NCI-H146 treated with DMSO at 0.1 percent for 48 hours (cell line): ENCODE measurements at regions not wholly inside any gene's neighbourhood (a gene's known extent, or its start where the extent isn't known, plus 50 kb on each side); places are given as distances from the start of the nearest gene placed in this dataset.

Source experiments
- DNase-seq: peaks from one replicate; lab custom pipeline; 2025; ENCODE audit not compliant: unreplicated experiment; lab: John Stamatoyannopoulos, UW

GRCh38 chr3:159165961-159166360 lies 364.1 kb downstream of the MFSD1 start:
- DNase-seq = no peak

GRCh38 chr3:159166899-159167586 lies 365.2 kb downstream of the MFSD1 start:
- DNase-seq = no peak

- no peak for DNase-seq
Observed at GRCh38 chr3:159168788-159169187, 366.9 kb downstream of the MFSD1 start.

- DNase-seq = no peak
Observed at GRCh38 chr3:159169828-159170227, 368.0 kb downstream of the MFSD1 start.

GRCh38 chr3:159170436-159171003 lies 368.7 kb downstream of the MFSD1 start:
- no peak for DNase-seq

GRCh38 chr3:159171333-159171732 lies 369.5 kb downstream of the MFSD1 start:
- DNase-seq = no peak

DNA sequence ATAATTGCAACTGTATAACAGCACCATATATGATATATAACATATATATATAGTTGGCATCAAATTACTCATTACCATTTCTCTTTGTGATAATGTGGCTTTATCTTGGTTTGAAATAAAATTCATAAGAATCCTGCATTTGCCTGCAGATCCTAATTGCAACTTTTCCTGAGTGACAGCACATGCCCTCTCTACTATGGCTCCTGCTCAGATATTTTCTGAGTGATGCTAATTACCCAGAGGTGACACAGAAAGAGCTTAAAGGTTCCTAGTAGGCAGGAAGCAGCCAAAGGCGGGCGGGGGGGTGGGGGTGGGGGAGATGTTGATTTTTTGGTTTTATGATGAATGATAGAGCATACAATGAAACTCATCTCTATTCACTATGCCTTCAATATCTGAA lies 370.6 kb downstream of the MFSD1 start:
- DNase-seq = no peak

DNA sequence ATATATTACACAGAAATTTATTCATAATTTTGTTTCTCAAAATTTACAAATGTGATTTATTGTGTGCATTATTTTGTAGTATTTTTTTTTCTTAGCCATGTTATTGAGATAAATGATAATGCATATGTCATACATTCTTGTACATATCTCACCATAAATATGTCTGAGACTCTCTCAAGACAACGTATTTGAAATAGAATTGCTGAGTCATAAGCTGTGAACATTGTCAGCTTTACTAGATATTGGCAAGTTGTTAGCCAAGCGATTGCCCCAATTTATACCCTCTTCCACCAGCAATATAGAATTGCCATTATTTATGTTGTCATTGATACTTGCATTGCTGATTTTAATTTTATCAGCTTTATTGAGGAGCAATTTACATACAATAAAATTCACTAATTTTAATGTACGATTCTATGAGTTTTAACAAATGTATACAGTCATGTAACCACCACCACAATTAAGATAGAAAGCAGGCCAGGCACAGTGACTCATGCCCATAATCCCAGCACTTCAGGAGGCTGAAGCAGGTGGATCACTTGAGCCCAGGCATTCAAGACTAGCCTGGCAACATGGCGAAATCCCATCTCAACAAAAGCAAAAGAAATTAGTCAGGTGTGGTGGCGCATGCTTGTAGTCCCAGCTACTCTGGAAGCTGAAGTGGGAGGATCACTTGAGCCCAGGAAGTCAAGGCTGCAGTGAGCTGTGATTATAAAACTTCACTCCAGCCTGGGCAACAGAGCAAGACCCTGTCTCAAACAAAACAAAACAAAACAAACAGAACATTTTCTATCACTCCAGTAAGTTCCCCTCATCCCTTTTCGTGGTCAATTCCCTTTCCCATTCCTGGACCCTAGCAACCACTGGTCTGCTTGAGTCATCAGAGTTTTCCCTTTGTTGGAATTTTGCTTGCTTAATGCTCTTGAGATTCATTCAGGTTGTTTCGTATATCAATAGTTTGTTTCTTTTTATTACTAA lies 373.1 kb downstream of the MFSD1 start:
- DNase-seq = no peak

DNA sequence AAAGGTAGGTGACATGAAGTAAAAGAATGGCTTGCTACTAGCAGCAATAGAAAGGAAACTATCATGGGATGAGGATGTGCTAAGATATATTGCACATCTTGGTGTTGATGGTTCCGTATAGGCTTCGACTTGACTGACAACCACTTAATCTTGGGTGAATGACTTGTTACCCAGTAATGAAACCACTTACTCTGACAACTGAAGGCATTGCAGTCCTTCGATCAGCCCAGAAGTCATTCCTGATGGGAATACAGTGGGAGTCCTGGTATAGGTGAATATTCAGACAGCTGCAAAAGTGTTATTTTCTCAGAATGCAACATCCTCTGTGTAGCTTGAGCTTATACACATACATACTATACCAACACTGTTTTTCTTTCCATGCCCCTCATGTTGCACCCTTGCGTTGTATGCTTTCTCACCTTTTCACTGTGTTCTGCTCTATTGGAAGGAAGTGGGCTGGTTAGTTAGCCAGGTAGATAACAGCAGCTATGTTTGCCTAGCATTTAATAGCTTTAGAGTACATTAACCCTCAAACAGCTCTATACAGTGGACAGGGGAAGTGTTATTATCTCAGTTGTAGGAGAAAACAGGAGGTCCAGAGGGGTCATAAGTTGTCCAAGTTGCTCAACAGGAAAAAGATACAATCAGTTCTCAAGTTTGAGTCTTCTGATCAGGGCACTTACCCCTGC lies 376.5 kb downstream of the MFSD1 start:
- no peak for DNase-seq

DNA sequence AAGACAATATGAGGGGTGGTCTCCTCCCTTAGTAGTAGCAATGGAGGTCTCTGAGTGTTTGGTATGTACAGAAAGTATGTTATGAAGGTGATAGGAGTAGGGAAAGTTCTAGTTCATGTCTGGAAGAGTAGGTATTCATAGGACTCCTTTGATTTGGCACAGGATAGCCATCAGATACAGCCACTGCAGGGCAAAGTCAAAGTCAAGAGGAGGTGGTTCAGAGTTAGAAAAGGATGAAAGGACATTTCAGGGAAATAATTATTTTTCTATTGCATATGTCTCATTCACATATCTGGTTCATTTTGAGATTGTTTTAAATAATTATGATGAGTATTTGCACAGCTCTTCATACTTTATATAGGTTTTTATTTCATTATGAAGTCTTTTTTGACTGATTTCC lies 381.1 kb downstream of the MFSD1 start:
- no peak for DNase-seq

GRCh38 chr3:159185443-159186050 lies 383.7 kb downstream of the MFSD1 start:
- no peak for DNase-seq

DNA sequence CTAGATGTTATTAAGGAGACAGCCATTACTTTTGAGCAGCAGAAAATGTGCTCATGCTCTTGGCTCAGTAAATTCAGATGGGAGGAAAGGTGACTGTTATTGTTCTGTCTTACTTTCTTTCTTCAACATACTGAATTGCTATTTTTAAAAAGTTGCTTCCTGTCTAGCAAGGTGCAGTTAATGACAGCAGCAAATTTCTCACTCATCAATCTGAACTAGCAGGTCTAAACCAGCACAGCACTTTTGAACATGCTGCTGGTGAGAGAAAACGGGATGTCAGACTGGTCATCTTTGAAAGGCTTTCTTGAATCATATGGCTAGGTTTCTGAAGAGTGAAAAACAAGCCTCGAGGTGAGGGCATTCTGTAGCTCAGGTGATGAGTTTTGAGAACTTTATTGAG lies 384.7 kb downstream of the MFSD1 start:
- DNase-seq = no peak

DNA sequence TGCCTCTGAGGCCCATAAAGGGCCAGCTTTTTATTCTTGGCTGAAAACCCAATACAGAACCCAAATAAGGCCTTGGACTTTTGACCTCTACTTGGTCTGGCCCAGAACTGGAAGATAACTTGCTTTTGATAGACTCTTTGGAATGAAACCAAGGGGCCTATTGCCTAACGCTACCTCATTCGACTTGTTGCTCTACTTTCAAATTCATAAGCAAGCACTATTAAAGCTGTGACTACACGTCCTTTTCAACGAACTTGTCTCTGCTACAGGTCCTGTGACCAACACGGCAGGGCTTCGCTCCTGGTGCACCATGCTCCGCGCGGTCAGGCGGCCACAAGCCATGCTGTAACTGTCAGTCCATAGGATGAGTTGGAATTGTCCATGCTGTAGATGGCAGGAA lies 385.4 kb downstream of the MFSD1 start:
- no peak for DNase-seq

GRCh38 chr3:159187706-159188105 lies 385.9 kb downstream of the MFSD1 start:
- DNase-seq = no peak

- no peak for DNase-seq
Observed at GRCh38 chr3:159189994-159190669, 388.3 kb downstream of the MFSD1 start.

- DNase-seq = no peak
Observed at GRCh38 chr3:159191447-159191846, 389.6 kb downstream of the MFSD1 start.

- DNase-seq = no peak
Observed at GRCh38 chr3:159196359-159196758, 394.5 kb downstream of the MFSD1 start.

- no peak for DNase-seq
Observed at GRCh38 chr3:159200176-159200575, 398.3 kb downstream of the MFSD1 start.

- DNase-seq = no peak
Observed at GRCh38 chr3:159208050-159208449, 406.2 kb downstream of the MFSD1 start.

GRCh38 chr3:159209459-159209858 lies 407.6 kb downstream of the MFSD1 start:
- DNase-seq = no peak
